Stimulated activated effector memory CD8-positive, alpha-beta T cell treated with anti-CD3 and anti-CD28 coated beads, Interleukin-12 subunit alpha, Interleukin-12 subunit beta, amount 100 ng/mL, for 72 hours (primary cell): ENCODE measurements at regions not wholly inside any gene's neighbourhood (a gene's known extent, or its start where the extent isn't known, plus 50 kb on each side); places are given as distances from the start of the nearest gene placed in this dataset.
"Not testable (repeated sequence)": the region's sequence is repeated elsewhere in the genome, so short reads cannot be mapped to it uniquely, and the experiment has no call there.

Source experiments
- ATAC-seq: fragments of 150-1000 bp; cut with Tn5 transposase; 2 replicates; pipeline ENCODE4 v1.10.0; 2021
- DNase-seq, 2 donors: peaks; one replicate each; pipeline ENCODE4 v3.0.0; 2021 to 2022; ENCODE audit warnings: low spot score in 2 of 2
- H3K27ac Mint-ChIP-seq: one replicate; pipeline ENCODE4 v1.8.0; 2022; ENCODE audit warnings: mild to moderate bottlenecking, mixed read lengths
- H3K36me3 Mint-ChIP-seq: one replicate; pipeline ENCODE4 v1.8.0; 2022; ENCODE audit warnings: mild to moderate bottlenecking, mixed read lengths
- H3K4me1 Mint-ChIP-seq: one replicate; pipeline ENCODE4 v1.8.0; 2022; ENCODE audit warnings: mixed read lengths
- H3K4me3 Mint-ChIP-seq: one replicate; pipeline ENCODE4 v1.8.0; 2022; ENCODE audit warnings: mild to moderate bottlenecking, mixed read lengths
- H3K9me3 Mint-ChIP-seq: one replicate; pipeline ENCODE4 v1.8.0; 2022; ENCODE audit warnings: mixed read lengths

DNA sequence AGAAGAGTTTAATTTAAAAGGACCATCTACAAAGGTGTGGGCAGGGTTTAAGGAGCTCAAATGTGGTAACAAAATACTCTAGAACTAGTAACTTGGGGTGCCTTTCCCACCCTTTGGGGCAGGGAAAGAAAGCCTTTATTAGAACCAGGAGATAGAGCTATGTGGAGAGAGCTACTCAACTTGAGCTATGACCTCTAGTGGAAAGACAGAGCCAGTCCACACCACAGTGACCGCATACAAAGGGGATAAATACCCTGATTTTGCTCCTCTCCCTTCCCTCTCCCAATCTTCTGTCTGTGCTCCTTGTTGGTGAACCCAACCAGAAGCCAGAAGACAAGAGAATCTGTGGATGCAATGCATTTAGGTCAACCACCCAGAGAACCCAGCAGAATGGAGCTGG lies 54.4 kb upstream of the JAK1 start:
- H3K4me3 Mint-ChIP-seq: no peak overlapping the region
- no peaks in the 10 kb centered on the region for H3K9me3 Mint-ChIP-seq
- H3K27ac Mint-ChIP-seq: no peak overlapping the region
- H3K4me1 Mint-ChIP-seq: no peaks in the 10 kb centered on the region
- DNase-seq (no peak), ATAC-seq (no peak)
- no peaks in the 10 kb centered on the region for H3K36me3 Mint-ChIP-seq

DNA sequence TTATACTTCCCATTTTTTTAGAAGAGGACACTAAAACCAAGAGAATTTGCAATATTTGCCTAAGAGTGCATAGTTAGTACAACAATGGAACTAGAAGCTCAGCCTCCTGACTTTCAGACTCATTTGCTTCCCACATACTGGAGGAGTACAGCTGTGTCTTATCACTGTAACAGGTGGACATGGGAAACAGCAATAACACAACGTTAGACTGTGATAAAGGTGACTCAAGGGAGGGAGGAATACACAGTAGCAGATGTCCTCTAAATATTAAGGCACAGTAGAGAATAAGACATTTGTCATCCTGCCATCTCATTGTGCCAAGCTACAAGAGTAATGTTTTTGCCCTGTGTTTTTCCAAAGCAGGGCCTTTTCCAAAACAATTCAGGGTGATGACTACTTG lies 55.4 kb upstream of the JAK1 start:
- ATAC-seq (no peak), DNase-seq (no peak)
- Mint-ChIP-seq H3K36me3 (no peaks in the 10 kb centered on the region), H3K4me3 (no peak overlapping the region), H3K9me3 (no peaks in the 10 kb centered on the region), H3K4me1 (no peaks in the 10 kb centered on the region), H3K27ac (no peak overlapping the region)

DNA sequence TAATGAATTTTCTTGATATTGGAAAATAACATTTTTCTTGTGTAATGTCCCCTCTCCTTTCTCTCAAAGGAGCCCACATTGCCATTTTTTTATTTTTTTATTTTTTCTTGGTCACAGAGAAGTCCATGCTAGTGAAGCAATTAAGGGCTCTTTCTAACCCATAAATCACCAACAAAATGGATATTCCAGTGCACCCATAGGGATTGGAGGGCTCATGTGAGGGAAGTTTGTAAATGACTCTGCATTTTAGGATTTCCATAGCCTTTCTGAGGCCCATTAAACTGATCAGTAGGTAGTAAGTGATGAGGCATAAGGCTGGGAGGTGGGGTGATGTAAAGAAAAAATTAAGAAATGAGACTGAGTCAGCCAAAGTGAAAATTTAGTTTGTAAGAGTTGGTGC lies 55.9 kb upstream of the JAK1 start:
- ATAC-seq (no peak), DNase-seq (no peak)
- H3K9me3 Mint-ChIP-seq: no peaks in the 10 kb centered on the region
- no peaks in the 10 kb centered on the region for H3K4me1 Mint-ChIP-seq
- H3K4me3 Mint-ChIP-seq: no peak overlapping the region
- H3K36me3 Mint-ChIP-seq: no peaks in the 10 kb centered on the region
- H3K27ac Mint-ChIP-seq: no peak overlapping the region

DNA sequence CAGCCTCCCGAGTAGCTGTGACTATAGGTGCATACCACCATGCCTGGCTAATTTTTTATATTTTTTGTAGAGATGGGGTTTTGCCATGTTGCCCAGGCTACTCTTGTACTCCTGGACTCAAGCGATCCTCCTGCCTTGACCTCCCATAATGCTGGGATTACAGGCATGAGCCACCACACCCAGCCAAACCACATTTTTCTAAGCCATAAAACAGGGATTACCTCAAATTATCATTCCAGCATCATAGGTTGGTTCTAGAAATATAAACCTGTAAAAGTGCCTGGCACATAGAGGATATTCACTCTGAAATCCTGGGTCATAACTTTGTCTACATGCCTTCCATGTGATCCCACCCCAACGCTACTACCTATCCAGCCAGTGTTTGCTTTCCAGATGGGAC lies 59.4 kb upstream of the JAK1 start:
- H3K4me1 Mint-ChIP-seq: no peaks in the 10 kb centered on the region
- H3K27ac Mint-ChIP-seq: no peak overlapping the region
- ATAC-seq (no peak), DNase-seq (no peak)
- no peaks in the 10 kb centered on the region for H3K36me3 Mint-ChIP-seq
- no peak overlapping the region for H3K4me3 Mint-ChIP-seq
- H3K9me3 Mint-ChIP-seq: peaks cover 3% of the 10 kb centered on the region

DNA sequence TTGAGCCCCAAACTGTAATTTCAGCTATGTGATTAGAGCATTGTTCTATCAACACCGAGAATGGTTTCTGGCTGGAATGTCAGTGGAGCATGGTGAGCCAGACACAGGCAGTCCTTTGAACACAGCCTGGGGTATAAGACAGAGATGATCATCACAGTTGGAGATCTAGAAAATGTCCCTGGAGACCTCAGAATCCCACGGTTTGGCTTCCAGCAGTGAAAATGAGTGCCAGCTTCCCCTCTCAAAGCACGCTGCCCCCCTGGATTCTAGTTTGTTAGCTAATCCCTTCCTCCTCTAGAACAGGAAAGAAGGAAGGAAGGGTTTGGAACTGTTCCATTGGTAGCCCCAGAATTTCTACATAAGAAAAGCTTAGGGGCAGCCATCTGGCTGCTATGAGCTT lies 59.9 kb upstream of the JAK1 start:
- Mint-ChIP-seq H3K36me3 (no peaks in the 10 kb centered on the region), H3K27ac (no peak overlapping the region), H3K4me3 (no peak overlapping the region), H3K4me1 (no peaks in the 10 kb centered on the region), H3K9me3 (peaks cover 3% of the 10 kb centered on the region)
- ATAC-seq: no peak
- DNase-seq: no peak

DNA sequence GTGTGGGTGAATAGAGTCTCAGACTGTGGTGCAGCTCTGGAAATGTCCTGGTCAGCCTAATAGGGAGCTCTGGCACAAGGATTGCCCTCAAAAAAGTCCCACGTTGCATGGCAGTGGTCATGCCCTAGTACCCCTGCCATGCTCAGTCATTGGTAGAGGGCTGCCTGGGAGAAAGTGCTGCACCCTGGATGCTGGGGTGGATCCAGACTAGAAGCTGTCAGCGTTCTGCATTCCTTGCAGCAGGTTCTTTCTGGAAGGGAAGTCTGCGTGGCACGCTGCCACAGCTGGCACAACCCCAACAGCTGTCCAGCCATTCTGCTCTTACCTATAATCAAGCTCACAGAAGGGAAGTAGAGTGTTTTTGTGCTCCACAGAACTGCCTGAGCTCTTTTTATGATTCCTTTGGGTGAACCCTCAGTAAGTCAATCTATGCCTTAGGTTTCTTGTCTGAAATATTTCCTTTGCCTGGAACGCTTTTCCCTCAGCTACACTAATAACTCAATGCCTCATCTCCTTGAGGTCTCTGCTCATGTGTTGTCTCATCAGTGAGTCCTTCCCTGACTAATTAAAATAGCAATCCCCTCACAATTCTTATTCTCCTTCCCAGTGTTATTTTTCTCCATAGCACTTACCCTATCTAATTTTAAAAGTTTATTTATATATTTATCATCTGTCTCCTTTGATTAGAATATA lies 61.5 kb upstream of the JAK1 start:
- ATAC-seq: no peak
- H3K36me3 Mint-ChIP-seq: no peaks in the 10 kb centered on the region
- H3K27ac Mint-ChIP-seq: no peak overlapping the region

DNA sequence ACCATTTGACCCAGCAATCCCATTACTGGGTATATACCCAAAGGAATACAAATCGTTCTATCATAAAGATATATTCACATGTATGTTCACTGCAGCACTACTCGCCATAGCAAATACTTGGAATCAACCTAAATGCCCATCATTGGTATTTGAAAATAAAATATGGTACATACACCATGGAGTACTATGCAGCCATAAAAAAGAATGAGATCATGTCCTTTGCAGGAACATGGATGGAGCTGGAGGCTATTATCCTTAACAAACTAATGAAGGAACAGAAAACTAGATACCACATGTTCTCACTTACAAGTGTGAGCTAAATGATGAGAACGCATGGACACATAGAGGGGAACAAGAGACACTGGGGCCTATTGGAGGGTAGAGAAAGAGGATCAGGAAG lies 63.1 kb upstream of the JAK1 start:
- H3K4me3 Mint-ChIP-seq, H3K27ac Mint-ChIP-seq, H3K9me3 Mint-ChIP-seq, ATAC-seq, H3K4me1 Mint-ChIP-seq, H3K36me3 Mint-ChIP-seq, DNase-seq: not testable (repeated sequence)

More for the DNA sequence above, 61.5 kb upstream of the JAK1 start:
- H3K4me3 Mint-ChIP-seq: no peak overlapping the region
- H3K9me3 Mint-ChIP-seq: peaks cover 3% of the 10 kb centered on the region
- H3K4me1 Mint-ChIP-seq: no peaks in the 10 kb centered on the region
- DNase-seq: no peak

DNA sequence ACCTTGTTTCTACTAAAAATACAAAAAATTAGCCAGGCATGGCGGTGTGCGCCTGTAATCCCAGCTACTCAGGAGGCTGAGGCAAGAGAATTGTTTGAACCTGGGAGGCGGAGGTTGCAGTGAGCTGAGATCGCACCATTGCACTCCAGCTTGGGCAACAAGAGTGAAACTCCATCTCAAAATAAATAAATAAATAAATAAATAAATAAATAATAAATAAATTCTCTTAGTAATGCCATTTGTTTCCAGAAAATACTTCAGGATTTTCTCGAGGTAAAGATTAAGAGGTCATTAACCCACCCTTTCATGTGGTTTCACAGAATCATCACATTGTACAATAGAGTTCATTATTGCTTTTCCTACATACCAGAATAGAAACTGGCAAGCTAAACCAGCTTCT lies 68.5 kb upstream of the JAK1 start:
- not testable (repeated sequence) for H3K9me3 Mint-ChIP-seq, H3K4me1 Mint-ChIP-seq, H3K4me3 Mint-ChIP-seq, H3K27ac Mint-ChIP-seq, H3K36me3 Mint-ChIP-seq, DNase-seq, ATAC-seq

DNA sequence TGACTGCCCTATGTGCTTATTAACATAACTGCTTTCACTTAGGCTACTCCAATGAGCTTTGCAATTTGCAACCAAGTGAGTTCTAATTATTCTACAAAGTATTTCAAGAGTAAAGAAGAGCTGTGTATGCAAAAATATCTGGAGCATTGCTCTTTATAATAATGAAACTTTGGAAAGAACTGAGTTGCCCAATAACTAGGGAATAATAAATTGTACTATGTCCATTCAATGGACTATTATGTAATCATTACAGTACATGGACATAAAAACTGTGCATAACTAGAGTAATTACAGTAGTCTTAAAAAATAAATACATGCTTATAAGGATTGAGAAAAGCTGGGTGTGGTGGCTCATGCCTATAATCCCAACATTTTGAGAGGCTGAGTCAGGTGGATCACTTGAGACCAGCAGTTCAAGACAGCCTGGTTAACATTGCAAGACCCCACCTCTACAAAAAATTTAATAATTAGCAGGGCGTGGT lies 70.3 kb upstream of the JAK1 start:
- Mint-ChIP-seq H3K36me3 (no peaks in the 10 kb centered on the region), H3K4me1 (peaks cover 10% of the 10 kb centered on the region), H3K4me3 (no peak overlapping the region), H3K9me3 (no peaks in the 10 kb centered on the region), H3K27ac (no peak overlapping the region)
- no peak for DNase-seq
- no peak for ATAC-seq

DNA sequence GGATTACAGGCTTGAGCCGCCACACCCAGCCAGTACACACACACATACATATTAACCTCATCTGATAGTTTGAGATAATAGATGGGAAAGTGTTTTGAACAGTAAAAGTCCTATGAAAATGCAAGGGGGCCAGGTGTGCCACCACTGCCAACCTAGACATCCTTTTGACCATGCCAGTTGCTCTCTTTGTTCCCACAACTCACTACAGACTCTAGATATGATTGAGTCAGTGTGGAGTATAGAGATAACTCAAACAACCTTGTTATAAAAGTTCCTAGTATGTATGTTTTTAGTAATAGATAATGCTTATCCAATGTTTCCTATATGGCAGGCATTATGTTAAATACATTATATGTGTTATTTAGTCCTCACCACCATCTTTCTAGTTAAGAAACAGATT lies 72.7 kb upstream of the JAK1 start:
- DNase-seq: no peak
- H3K27ac Mint-ChIP-seq: no peak overlapping the region
- H3K4me3 Mint-ChIP-seq: no peak overlapping the region
- H3K36me3 Mint-ChIP-seq: no peaks in the 10 kb centered on the region
- ATAC-seq: no peak
- peaks cover 18% of the 10 kb centered on the region for H3K4me1 Mint-ChIP-seq
- H3K9me3 Mint-ChIP-seq: no peaks in the 10 kb centered on the region

DNA sequence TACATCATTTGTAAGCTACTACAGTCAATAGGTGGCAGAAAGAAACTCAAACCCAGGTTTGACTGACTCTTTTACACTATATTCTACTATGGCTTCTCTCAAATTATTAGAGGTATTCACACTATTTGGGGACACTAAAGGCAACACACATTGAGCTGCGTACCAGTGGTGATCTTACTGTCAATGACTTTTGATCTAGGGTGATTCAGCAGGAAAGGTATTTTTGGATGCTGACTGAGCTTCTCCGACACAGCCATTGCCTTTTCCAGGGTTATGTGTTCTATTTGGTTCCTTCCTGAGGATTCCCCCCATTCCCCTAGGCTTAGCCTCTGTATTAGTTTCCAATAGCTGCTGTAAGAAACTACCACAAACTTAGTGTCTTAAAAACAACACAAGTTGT lies 73.2 kb upstream of the JAK1 start:
- Mint-ChIP-seq H3K36me3 (no peaks in the 10 kb centered on the region), H3K4me1 (peaks cover 23% of the 10 kb centered on the region), H3K9me3 (no peaks in the 10 kb centered on the region), H3K4me3 (no peak overlapping the region), H3K27ac (no peak overlapping the region)
- ATAC-seq (no peak), DNase-seq (no peak)

DNA sequence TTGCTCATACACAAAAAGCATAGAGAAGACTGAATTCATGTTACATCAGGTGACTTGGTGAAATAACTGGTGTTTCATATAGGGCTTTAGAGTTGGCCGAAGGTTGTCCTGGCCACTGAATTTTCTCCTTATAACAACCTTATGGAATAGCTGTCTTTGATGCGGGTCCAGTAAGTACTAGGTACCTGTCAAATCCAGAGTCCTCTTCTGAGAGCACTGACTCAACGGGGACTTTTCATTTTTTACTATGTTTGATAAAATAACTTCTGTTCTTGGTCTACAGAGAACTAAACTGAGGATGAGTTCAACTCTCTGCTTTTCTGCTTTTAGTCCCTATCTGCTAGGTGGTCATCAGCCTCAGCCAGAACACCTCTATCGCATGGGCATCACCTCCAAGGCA lies 76.1 kb upstream of the JAK1 start:
- Mint-ChIP-seq H3K27ac (no peak overlapping the region), H3K4me1 (peaks cover 39% of the 10 kb centered on the region), H3K9me3 (no peaks in the 10 kb centered on the region), H3K4me3 (no peak overlapping the region), H3K36me3 (no peaks in the 10 kb centered on the region)
- no peak for DNase-seq
- ATAC-seq: peak; percentile 82

DNA sequence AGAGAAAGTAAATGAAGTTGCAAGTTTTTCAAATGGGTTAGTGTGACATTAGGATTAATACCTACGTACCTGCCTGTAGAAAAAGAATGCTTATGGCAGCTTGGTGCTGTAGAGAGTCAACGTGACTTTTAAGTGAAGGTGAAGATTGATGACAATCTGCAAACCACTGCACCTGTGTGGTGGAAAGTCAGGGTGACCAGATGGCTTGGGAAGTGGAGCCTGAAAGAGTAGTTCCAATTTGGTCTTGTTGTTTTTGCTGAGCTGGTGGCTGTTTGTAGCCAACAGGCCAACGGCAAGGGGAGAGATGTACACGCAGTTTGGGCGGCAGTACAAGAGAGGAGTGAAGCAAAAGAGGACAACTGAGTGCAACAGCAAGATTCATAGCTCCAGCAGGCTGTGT lies 78.1 kb upstream of the JAK1 start:
- ATAC-seq: no peak
- Mint-ChIP-seq H3K4me3 (no peak overlapping the region), H3K27ac (no peak overlapping the region), H3K36me3 (no peaks in the 10 kb centered on the region), H3K4me1 (peaks cover 42% of the 10 kb centered on the region), H3K9me3 (no peaks in the 10 kb centered on the region)
- DNase-seq: no peak

DNA sequence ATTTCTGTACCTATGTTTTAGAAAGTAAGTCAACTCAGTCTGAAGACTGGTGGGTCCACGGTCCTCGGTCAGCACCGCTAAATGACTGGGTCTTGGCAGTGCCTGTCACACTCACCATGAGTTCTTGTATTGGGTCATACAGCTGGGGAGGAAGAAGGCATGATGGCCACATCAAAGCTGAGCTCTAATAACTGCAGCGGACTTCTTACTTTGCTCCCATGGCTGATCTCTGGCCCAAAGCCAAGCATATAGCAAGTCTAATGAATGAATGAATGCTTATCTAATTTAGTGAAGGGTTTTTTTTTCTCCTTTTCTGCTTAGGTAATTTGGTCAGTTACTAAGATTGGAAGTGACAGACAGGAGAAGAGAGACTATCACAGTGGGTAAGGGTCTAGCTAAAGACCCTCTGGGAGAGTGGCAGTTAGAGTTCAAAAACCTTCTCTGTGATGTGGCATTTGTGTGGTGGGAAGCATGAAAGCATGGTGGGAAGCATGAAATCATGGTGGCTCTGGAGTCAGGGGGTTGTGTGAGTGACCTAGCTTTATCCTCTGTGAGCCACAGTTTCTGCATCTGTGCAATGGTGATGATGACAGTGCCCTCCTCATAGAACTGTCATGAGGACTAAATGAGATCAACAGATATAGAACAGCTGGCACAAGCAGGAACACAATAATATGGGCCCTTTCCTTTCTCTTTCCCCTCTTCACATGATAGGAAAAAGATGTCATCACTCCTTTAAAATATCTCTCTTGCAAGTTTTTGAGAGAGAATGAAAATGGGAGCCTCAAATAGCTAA lies 78.9 kb upstream of the JAK1 start:
- no peak overlapping the region for H3K27ac Mint-ChIP-seq
- H3K9me3 Mint-ChIP-seq: no peaks in the 10 kb centered on the region

DNA sequence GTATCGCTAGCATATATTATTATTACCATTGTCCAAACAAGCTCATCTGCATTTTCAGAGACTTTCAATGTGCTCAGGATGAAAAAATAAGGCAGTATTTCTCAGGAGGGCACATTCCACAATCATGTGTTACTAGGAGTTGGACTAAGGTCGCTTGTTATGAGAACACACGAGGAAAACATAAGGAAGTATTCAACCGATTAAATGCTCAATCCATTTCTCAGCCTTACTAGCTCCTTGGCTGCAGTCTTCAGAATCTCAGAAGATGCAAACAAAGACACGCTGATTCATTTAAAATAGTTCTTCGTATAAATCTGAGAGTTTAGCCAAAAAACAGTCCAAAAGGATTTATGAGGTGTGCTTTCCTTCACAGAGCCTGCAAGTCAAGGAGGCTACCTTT lies 82.0 kb upstream of the JAK1 start:
- H3K36me3 Mint-ChIP-seq: peaks cover 6% of the 10 kb centered on the region
- H3K27ac Mint-ChIP-seq: no peak overlapping the region
- H3K4me1 Mint-ChIP-seq: peaks cover 40% of the 10 kb centered on the region
- DNase-seq (no peak), ATAC-seq (no peak)
- H3K9me3 Mint-ChIP-seq: no peaks in the 10 kb centered on the region
- no peak overlapping the region for H3K4me3 Mint-ChIP-seq

More for the DNA sequence above, 78.9 kb upstream of the JAK1 start:
- no peak overlapping the region for H3K4me3 Mint-ChIP-seq
- DNase-seq: no peak
- H3K36me3 Mint-ChIP-seq: no peaks in the 10 kb centered on the region
- peaks cover 49% of the 10 kb centered on the region for H3K4me1 Mint-ChIP-seq
- peak; percentile 58 for ATAC-seq
